Skin of body (tissue), 1 donor: ENCODE measurements at regions not wholly inside any gene's neighbourhood (a gene's known extent, or its start where the extent isn't known, plus 50 kb on each side); places are given as distances from the start of the nearest gene placed in this dataset.

ENCODE experiments used
- DNase-seq: peaks from one replicate; lab custom pipeline; 2025; lab: John Stamatoyannopoulos, UW

- no peak for DNase-seq
Measured at GRCh38 chr2:121128741-121129659, 156.0 kb downstream of the TFCP2L1 start.

GRCh38 chr2:121129692-121130091 is 155.3 kb downstream of the TFCP2L1 start:
- DNase-seq = no peak

- no peak for DNase-seq
Measured at GRCh38 chr2:121130301-121130850, 154.6 kb downstream of the TFCP2L1 start.

- no peak for DNase-seq
Measured at GRCh38 chr2:121131375-121131774, 153.6 kb downstream of the TFCP2L1 start.

- no peak for DNase-seq
Measured at GRCh38 chr2:121132054-121132761, 152.8 kb downstream of the TFCP2L1 start.

GRCh38 chr2:121132762-121133107 is 152.3 kb downstream of the TFCP2L1 start:
- DNase-seq = no peak

- DNase-seq = no peak
Measured at GRCh38 chr2:121133551-121134319, 151.3 kb downstream of the TFCP2L1 start.

- no peak for DNase-seq
Measured at GRCh38 chr2:121134728-121135127, 150.3 kb downstream of the TFCP2L1 start.

GRCh38 chr2:121135168-121135853 is 149.7 kb downstream of the TFCP2L1 start:
- DNase-seq = no peak

GRCh38 chr2:121136323-121136722 is 148.7 kb downstream of the TFCP2L1 start:
- no peak for DNase-seq

GRCh38 chr2:121137571-121137970 is 147.4 kb downstream of the TFCP2L1 start:
- no peak for DNase-seq

GRCh38 chr2:121140734-121141133 is 144.3 kb downstream of the TFCP2L1 start:
- DNase-seq = no peak

- DNase-seq = no peak
Measured at GRCh38 chr2:121142452-121142851, 142.6 kb downstream of the TFCP2L1 start.

- DNase-seq = no peak
Measured at GRCh38 chr2:121144111-121144510, 140.9 kb downstream of the TFCP2L1 start.

- DNase-seq = no peak
Measured at GRCh38 chr2:121146630-121147029, 138.4 kb downstream of the TFCP2L1 start.

GRCh38 chr2:121147766-121148165 is 137.2 kb downstream of the TFCP2L1 start:
- DNase-seq = no peak

- DNase-seq = no peak
Measured at GRCh38 chr2:121148481-121148880, 136.5 kb downstream of the TFCP2L1 start.

- DNase-seq = no peak
Measured at GRCh38 chr2:121149384-121149783, 135.6 kb downstream of the TFCP2L1 start.

GRCh38 chr2:121150126-121150525 is 134.9 kb downstream of the TFCP2L1 start:
- DNase-seq = no peak

- no peak for DNase-seq
Measured at GRCh38 chr2:121150713-121151112, 134.3 kb downstream of the TFCP2L1 start.
